Endothelial cell of umbilical vein (primary cell): ENCODE measurements at regions not wholly inside any gene's neighbourhood (a gene's known extent, or its start where the extent isn't known, plus 50 kb on each side); places are given as distances from the start of the nearest gene placed in this dataset.

ENCODE experiments used
- CTCF ChIP-seq, 2 donors: IDR thresholded peaks; 1 replicate in 1 of 2; 2 replicates in 1 of 2; pipeline ENCODE4 v1.5.1; 2011; ENCODE audit warnings: low read length in 2 of 2, mild to moderate bottlenecking in 2 of 2, moderate library complexity in 2 of 2, control low read depth in 1 of 2, inconsistent platforms in 1 of 2, low read depth in 1 of 2; ENCODE audit not compliant: insufficient read depth in 1 of 2; ENCODE audit errors: extremely low read depth in 1 of 2
- EZH2 ChIP-seq: IDR thresholded peaks from 2 replicates; pipeline ENCODE4 v1.6.1; 2012; ENCODE audit warnings: borderline replicate concordance, low read depth, mild to moderate bottlenecking, moderate library complexity, low read length, inconsistent platforms; ENCODE audit not compliant: severe bottlenecking
- FOS ChIP-seq: IDR thresholded peaks from 2 replicates; pipeline ENCODE4 v1.6.1; 2011; ENCODE audit warnings: mild to moderate bottlenecking, low read length, moderate library complexity, borderline replicate concordance; ENCODE audit not compliant: insufficient read depth
- JUN ChIP-seq: IDR thresholded peaks from 2 replicates; pipeline ENCODE4 v1.6.1; 2011; ENCODE audit warnings: borderline replicate concordance, low read depth; ENCODE audit not compliant: insufficient read length, insufficient read depth
- MYC ChIP-seq: IDR thresholded peaks from one replicate; pipeline ENCODE4 v1.6.1; 2011; ENCODE audit warnings: mild to moderate bottlenecking, low read depth, low read length
- POLR2A ChIP-seq: IDR thresholded peaks from 2 replicates; pipeline ENCODE4 v1.6.1; 2012; ENCODE audit warnings: low read depth, mild to moderate bottlenecking, control low read depth, low read length
- POLR2AphosphoS5 ChIP-seq: IDR thresholded peaks from 2 replicates; pipeline ENCODE4 v1.6.1; 2012; ENCODE audit warnings: low read depth, mild to moderate bottlenecking, control low read depth, low read length, moderate library complexity; ENCODE audit not compliant: insufficient read depth
- TF ChIP-seq, protein P1 (sequence below): IDR thresholded peaks from 2 replicates; pipeline ENCODE4 v1.6.1; 2011; ENCODE audit not compliant: insufficient read depth, insufficient read length

- TF ChIP-seq CTCF (IDR thresholded peaks at IDR 0.05; ENCODE audit: extremely low read depth in 1 of 2, insufficient read depth in 1 of 2, low read depth in 1 of 2, low read length in 2 of 2) (no peak), POLR2A (no peak), POLR2AphosphoS5 (no peak), FOS (no peak), JUN (no peak), MYC (no peak), EZH2 (no peak)
- TF ChIP-seq, protein P1, sequence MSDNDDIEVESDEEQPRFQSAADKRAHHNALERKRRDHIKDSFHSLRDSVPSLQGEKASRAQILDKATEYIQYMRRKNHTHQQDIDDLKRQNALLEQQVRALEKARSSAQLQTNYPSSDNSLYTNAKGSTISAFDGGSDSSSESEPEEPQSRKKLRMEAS = no peak
These were observed 436.1 kb downstream of the DAD1 start for GRCh38 chr14:22152903-22153302.
